Panc1 (cell line): ENCODE measurements at regions not wholly inside any gene's neighbourhood (a gene's known extent, or its start where the extent isn't known, plus 50 kb on each side); places are given as distances from the start of the nearest gene placed in this dataset.

Source experiments
- ATAC-seq: fragments of 200-7000 bp; cut with Tn5 transposase; 2 replicates; pipeline ENCODE4 v1.9.1; 2020; ENCODE audit warnings: mild to moderate bottlenecking, moderate library complexity
- BruUV-seq: library from RNA; stranded (reverse); fragments of 400-500 nt; replicated peaks from 2 replicates; lab custom pipeline; 2021; lab: Mats Ljungman, UMichigan
- CTCF ChIA-PET: fragments of 300-600 bp; sonication (Branson Sonifier 250); formaldehyde crosslinking; loops from one replicate; lab custom pipeline; 2022; ENCODE audit warnings: antibody characterized with exemption; lab: Charles Lee
- POLR2A ChIA-PET: fragments of 300-600 bp; sonication (Branson Sonifier 250); formaldehyde crosslinking; loops from one replicate; lab custom pipeline; 2022; ENCODE audit warnings: antibody characterized with exemption; lab: Charles Lee
- DNase-seq: peaks from one replicate; pipeline ENCODE4 v3.0.0-alpha.2; 2010; ENCODE audit warnings: low read depth, low spot score
- H3K27ac ChIP-seq: 2 replicates; pipeline ENCODE4 v1.5.1; 2011; ENCODE audit warnings: mild to moderate bottlenecking, low read length, inconsistent platforms
- H3K27me3 ChIP-seq: fragments of 200-500 bp; sonication (Bioruptor generic); 2 replicates; pipeline ENCODE4 v1.6.0; 2014; ENCODE audit warnings: low read length, inconsistent platforms; ENCODE audit not compliant: control insufficient read depth, insufficient read depth
- H3K36me3 ChIP-seq: fragments of 200-500 bp; sonication (Bioruptor generic); 2 replicates; pipeline ENCODE4 v1.5.1; 2014; ENCODE audit warnings: inconsistent platforms, mild to moderate bottlenecking, low read length, moderate library complexity; ENCODE audit not compliant: control insufficient read depth, insufficient read depth
- H3K4me1 ChIP-seq: 2 replicates; pipeline ENCODE4 v1.5.1; 2011; ENCODE audit warnings: inconsistent platforms, mild to moderate bottlenecking, low read length, moderate library complexity; ENCODE audit not compliant: control insufficient read depth, insufficient read depth
- H3K4me3 ChIP-seq, 2 experiments: 2 replicates each; pipeline ENCODE4 v1.5.1; 2011 to 2012; ENCODE audit warnings: low read depth in 2 of 2, low read length in 2 of 2, mild to moderate bottlenecking in 2 of 2, inconsistent platforms in 1 of 2, moderate library complexity in 1 of 2
- H3K9me3 ChIP-seq: fragments of 200-500 bp; sonication (Bioruptor generic); 2 replicates; pipeline ENCODE4 v1.5.1; 2014; ENCODE audit warnings: low read depth, mild to moderate bottlenecking, inconsistent platforms, low read length, moderate library complexity; ENCODE audit not compliant: control insufficient read depth, insufficient read depth
- CTCF ChIP-seq: fragments of 450-650 bp; IDR thresholded peaks from 2 replicates; pipeline ENCODE4 v1.5.1; 2017; ENCODE audit warnings: mild to moderate bottlenecking
- POLR2AphosphoS5 ChIP-seq: IDR thresholded peaks from 2 replicates; pipeline ENCODE4 v1.6.1; 2012; ENCODE audit warnings: mild to moderate bottlenecking, low read depth, low read length, moderate library complexity
- REST ChIP-seq, 2 experiments: IDR thresholded peaks; 2 replicates each; pipeline ENCODE4 v1.6.1; 2011 to 2012; ENCODE audit warnings: low read depth in 2 of 2, control low read depth in 1 of 2, low read length in 1 of 2, mild to moderate bottlenecking in 1 of 2, moderate library complexity in 1 of 2; ENCODE audit not compliant: insufficient read depth in 1 of 2
- SIN3A ChIP-seq: IDR thresholded peaks from 2 replicates; pipeline ENCODE4 v1.6.1; 2012; ENCODE audit warnings: low read depth, mild to moderate bottlenecking, low read length, moderate library complexity, borderline replicate concordance; ENCODE audit not compliant: insufficient read depth
- TCF7L2 ChIP-seq: IDR thresholded peaks from 2 replicates; pipeline ENCODE4 v1.6.1; 2011; ENCODE audit warnings: mild to moderate bottlenecking, low read depth, low read length, inconsistent platforms
- in situ Hi-C: cut with HindIII; loops from 2 replicates; pipeline ENCODE4 v1.10.0; 2016; ENCODE audit warnings: low sequenced_read_pairs, low pct_unique_long_range_greater_than_20kb
- intact Hi-C: fragments of 100-400 bp; cut with micrococcal nuclease; formaldehyde crosslinking; loops from one replicate; pipeline ENCODE4 v1.10.0; 2022; ENCODE audit not compliant: unreplicated experiment

GRCh38 chr7:20864221-20864620, 77.5 kb upstream of the SP8 start:
- ChIA-PET CTCF (no interaction called here), POLR2A (no interaction called here)
- H3K4me1 ChIP-seq, result no peaks in the 10 kb centered on the region
- H3K4me3 ChIP-seq, result no peak overlapping the region
- intact Hi-C loops, result no loop called here
- TF ChIP-seq REST (IDR thresholded peaks at IDR 0.05; ENCODE audit: insufficient read depth in 1 of 2, low read depth in 2 of 2, low read length in 1 of 2), result no peak
- no peak for TF ChIP-seq TCF7L2
- TF ChIP-seq SIN3A, result no peak
- no peak for TF ChIP-seq POLR2AphosphoS5
- TF ChIP-seq CTCF, result no peak
- H3K36me3 ChIP-seq, result no peaks in the 10 kb centered on the region
- H3K27me3 ChIP-seq, result no peaks in the 10 kb centered on the region
- no peaks in the 10 kb centered on the region for H3K9me3 ChIP-seq
- H3K27ac ChIP-seq, result no peak overlapping the region
- DNase-seq, result no peak
- BruUV-seq, result no TSS peak
- in situ Hi-C loops, result no loop called here
- ATAC-seq, result no peak

GRCh38 chr7:20865684-20866083, 79.0 kb upstream of the SP8 start:
- H3K4me3 ChIP-seq, result no peak overlapping the region
- no peak overlapping the region for H3K27ac ChIP-seq
- BruUV-seq, result no TSS peak
- no peak for ATAC-seq
- POLR2A ChIA-PET, result no interaction called here
- H3K4me1 ChIP-seq, result no peaks in the 10 kb centered on the region
- intact Hi-C loops (no loop called here), in situ Hi-C loops (no loop called here)
- TF ChIP-seq CTCF (no peak), TCF7L2 (no peak), POLR2AphosphoS5 (no peak), SIN3A (no peak), REST (IDR thresholded peaks at IDR 0.05; ENCODE audit: insufficient read depth in 1 of 2, low read depth in 2 of 2, low read length in 1 of 2) (no peak)
- CTCF ChIA-PET, result no interaction called here
- H3K27me3 ChIP-seq, result no peaks in the 10 kb centered on the region
- no peak for DNase-seq
- no peaks in the 10 kb centered on the region for H3K9me3 ChIP-seq
- no peaks in the 10 kb centered on the region for H3K36me3 ChIP-seq
